NCI-H2107 treated with DMSO at 0.1 percent for 48 hours (cell line): ENCODE measurements at regions not wholly inside any gene's neighbourhood (a gene's known extent, or its start where the extent isn't known, plus 50 kb on each side); places are given as distances from the start of the nearest gene placed in this dataset.
A peak's percentile ranks its signal among the peaks of the same experiment; 100 is the strongest.

Source experiments
- DNase-seq: peaks from one replicate; lab custom pipeline; 2025; ENCODE audit not compliant: unreplicated experiment; lab: John Stamatoyannopoulos, UW

GRCh38 chr1:221184131-221184794, 305.0 kb downstream of the HLX start:
- no peak for DNase-seq

GRCh38 chr1:221187174-221187573, 307.9 kb downstream of the HLX start:
- DNase-seq: no peak

GRCh38 chr1:221188458-221188857, 309.2 kb downstream of the HLX start:
- no peak for DNase-seq

- no peak for DNase-seq
Observed at GRCh38 chr1:221190249-221190648, 311.0 kb downstream of the HLX start.

GRCh38 chr1:221192055-221192454, 312.8 kb downstream of the HLX start:
- no peak for DNase-seq

- DNase-seq: no peak
Observed at GRCh38 chr1:221200464-221200863, 321.2 kb downstream of the HLX start.

GRCh38 chr1:221201773-221202172, 322.5 kb downstream of the HLX start:
- no peak for DNase-seq

- DNase-seq: peak; percentile 47
Observed at GRCh38 chr1:221203224-221204054, 324.2 kb downstream of the HLX start.

GRCh38 chr1:221204055-221204833, 325.0 kb downstream of the HLX start:
- no peak for DNase-seq

GRCh38 chr1:221206076-221206475, 326.8 kb downstream of the HLX start:
- DNase-seq: no peak

- no peak for DNase-seq
Observed at GRCh38 chr1:221212926-221213325, 333.7 kb downstream of the HLX start.

- DNase-seq: no peak
Observed at GRCh38 chr1:221217029-221217428, 337.8 kb downstream of the HLX start.

GRCh38 chr1:221223281-221223680, 344.0 kb downstream of the HLX start:
- DNase-seq: no peak

- DNase-seq: no peak
Observed at GRCh38 chr1:221227460-221227859, 348.2 kb downstream of the HLX start.

- DNase-seq: no peak
Observed at GRCh38 chr1:221227872-221228337, 348.7 kb downstream of the HLX start.

GRCh38 chr1:221228594-221228993, 349.4 kb downstream of the HLX start:
- peak; percentile 85 for DNase-seq

- no peak for DNase-seq
Observed at GRCh38 chr1:221230605-221231004, 351.4 kb downstream of the HLX start.

GRCh38 chr1:221234791-221235190, 355.5 kb downstream of the HLX start:
- no peak for DNase-seq

GRCh38 chr1:221237587-221237986, 358.3 kb downstream of the HLX start:
- DNase-seq: no peak

- no peak for DNase-seq
Observed at GRCh38 chr1:221239181-221239580, 359.9 kb downstream of the HLX start.

GRCh38 chr1:221239792-221240191, 360.5 kb downstream of the HLX start:
- no peak for DNase-seq

- no peak for DNase-seq
Observed at GRCh38 chr1:221240690-221241089, 361.4 kb downstream of the HLX start.
